ENCODE measurements at regions not wholly inside any gene's neighbourhood (a gene's known extent, or its start where the extent isn't known, plus 50 kb on each side); places are given as distances from the start of the nearest gene placed in this dataset.

DNA sequence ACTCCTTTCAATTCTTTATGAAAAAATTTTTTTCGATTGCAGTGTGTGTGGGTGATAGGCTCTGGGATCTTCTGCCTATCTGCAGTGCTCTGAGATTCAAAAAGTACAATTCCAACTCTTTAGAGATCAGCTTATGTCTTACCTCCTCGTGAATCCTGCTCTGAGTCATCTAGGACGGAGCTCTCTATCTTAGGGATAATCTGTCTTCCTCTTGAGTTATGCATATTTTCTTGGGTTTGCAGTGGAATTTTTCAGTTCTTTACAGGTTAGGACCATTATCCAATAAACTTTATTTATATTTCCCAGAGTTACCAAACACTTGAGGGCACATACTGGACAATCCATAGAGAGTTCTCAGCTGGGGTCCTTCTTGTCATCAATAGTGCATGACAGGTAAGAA lies 428.6 kb downstream of the ACTR3B start:
- Histone ChIP-seq H3K36me3 (no peaks in the 10 kb centered on the region), H3K9me3 (no peaks in the 10 kb centered on the region), H3K4me3 (no peak overlapping the region), H3K27ac (no peak overlapping the region), H3K4me1 (no peaks in the 10 kb centered on the region), H3K27me3 (no peaks in the 10 kb centered on the region)
- in situ Hi-C loops (cut with MboI; ENCODE audit: low sequenced_read_pairs in 4 of 4) (no loop called here), intact Hi-C loops (cut with DNase I; ENCODE audit: low total_unique reads) (no loop called here)
- ATAC-seq (no peak), DNase-seq (no peak)
- TF ChIP-seq POLR2A (IDR thresholded peaks at IDR 0.05) (no peak), CTCF (IDR thresholded peaks at IDR 0.05 in 4 of 5, conservative IDR thresholded peaks at IDR 0.05 in 1 of 5) (no peak)

- Histone ChIP-seq H3K27ac (no peak overlapping the region), H3K27me3 (no peaks in the 10 kb centered on the region), H3K4me1 (no peaks in the 10 kb centered on the region), H3K36me3 (no peaks in the 10 kb centered on the region), H3K4me3 (no peak overlapping the region), H3K9me3 (no peaks in the 10 kb centered on the region)
- no peak for ATAC-seq
- intact Hi-C loops (cut with DNase I; ENCODE audit: low total_unique reads) (no loop called here), in situ Hi-C loops (cut with MboI; ENCODE audit: low sequenced_read_pairs in 4 of 4) (no loop called here)
- TF ChIP-seq POLR2A (IDR thresholded peaks at IDR 0.05): no peak
- TF ChIP-seq CTCF (IDR thresholded peaks at IDR 0.05 in 4 of 5, conservative IDR thresholded peaks at IDR 0.05 in 1 of 5): no peak
- DNase-seq: no peak
These were observed 429.1 kb downstream of the ACTR3B start for GRCh38 chr7:153188630-153189029.

GRCh38 chr7:153190452-153190851 lies 430.9 kb downstream of the ACTR3B start:
- no peak overlapping the region for H3K27ac ChIP-seq
- peak in 1 of 2 donors; percentile 46 for ATAC-seq
- intact Hi-C loops (cut with DNase I; ENCODE audit: low total_unique reads) (no loop called here), in situ Hi-C loops (cut with MboI; ENCODE audit: low sequenced_read_pairs in 4 of 4) (no loop called here)
- no peak overlapping the region for H3K4me3 ChIP-seq
- no peak for DNase-seq
- TF ChIP-seq CTCF (IDR thresholded peaks at IDR 0.05 in 4 of 5, conservative IDR thresholded peaks at IDR 0.05 in 1 of 5) (no peak), POLR2A (IDR thresholded peaks at IDR 0.05) (no peak)
- no peaks in the 10 kb centered on the region for H3K9me3 ChIP-seq
- no peaks in the 10 kb centered on the region for H3K4me1 ChIP-seq
- H3K27me3 ChIP-seq: no peaks in the 10 kb centered on the region
- no peaks in the 10 kb centered on the region for H3K36me3 ChIP-seq

- ATAC-seq (no peak), DNase-seq (no peak)
- Histone ChIP-seq H3K9me3 (no peaks in the 10 kb centered on the region), H3K27me3 (no peaks in the 10 kb centered on the region), H3K27ac (no peak overlapping the region), H3K36me3 (no peaks in the 10 kb centered on the region), H3K4me3 (no peak overlapping the region), H3K4me1 (no peaks in the 10 kb centered on the region)
- intact Hi-C loops (cut with DNase I; ENCODE audit: low total_unique reads): no loop called here
- TF ChIP-seq CTCF (IDR thresholded peaks at IDR 0.05 in 4 of 5, conservative IDR thresholded peaks at IDR 0.05 in 1 of 5) (no peak), POLR2A (IDR thresholded peaks at IDR 0.05) (no peak)
- in situ Hi-C loops (cut with MboI; ENCODE audit: low sequenced_read_pairs in 4 of 4): no loop called here
These were observed 431.4 kb downstream of the ACTR3B start for GRCh38 chr7:153190986-153191385.

DNA sequence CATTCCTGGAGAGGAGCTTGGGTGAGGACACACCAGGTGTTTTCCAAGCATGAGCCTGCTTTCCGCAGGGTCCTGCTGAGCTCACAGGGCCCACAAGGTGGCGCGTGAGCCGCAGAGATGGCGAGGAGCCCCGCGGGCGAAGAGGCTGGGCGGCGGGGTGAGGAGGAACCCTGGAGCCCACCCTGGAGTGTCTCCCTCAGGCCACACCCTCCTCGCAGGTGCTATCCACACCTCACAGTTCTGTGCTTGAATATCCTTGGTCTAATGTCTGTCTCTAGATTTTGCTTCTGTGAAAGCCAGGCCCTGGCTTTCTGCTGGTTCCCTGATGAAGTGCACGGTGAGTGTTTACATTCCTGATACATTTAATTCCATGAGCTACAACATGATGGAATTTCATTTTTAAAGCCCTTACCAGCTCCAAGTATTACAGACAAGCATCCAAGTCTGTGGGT lies 433.6 kb downstream of the ACTR3B start:
- TF ChIP-seq POLR2A (IDR thresholded peaks at IDR 0.05) (no peak), CTCF (IDR thresholded peaks at IDR 0.05 in 4 of 5, conservative IDR thresholded peaks at IDR 0.05 in 1 of 5) (peak in 2 of 5 experiments; percentile 13 to 26)
- DNase-seq (no peak), ATAC-seq (no peak)
- Histone ChIP-seq H3K27me3 (no peaks in the 10 kb centered on the region), H3K4me1 (no peaks in the 10 kb centered on the region), H3K36me3 (no peaks in the 10 kb centered on the region), H3K27ac (no peak overlapping the region), H3K4me3 (no peak overlapping the region), H3K9me3 (no peaks in the 10 kb centered on the region)
- intact Hi-C loops (cut with DNase I; ENCODE audit: low total_unique reads) (no loop called here), in situ Hi-C loops (cut with MboI; ENCODE audit: low sequenced_read_pairs in 4 of 4) (no loop called here)

Measured in gastrocnemius medialis (tissue), 4 donors.